ENCODE measurements at regions not wholly inside any gene's neighbourhood (a gene's known extent, or its start where the extent isn't known, plus 50 kb on each side); places are given as distances from the start of the nearest gene placed in this dataset.

- Mint-ChIP-seq H3K9me3 (ENCODE audit: unreplicated experiment) (no peaks in the 10 kb centered on the region), H3K4me3 (ENCODE audit: unreplicated experiment) (no peak overlapping the region), H3K36me3 (ENCODE audit: low read depth, unreplicated experiment) (no peaks in the 10 kb centered on the region), H3K27me3 (ENCODE audit: unreplicated experiment) (peaks cover 2% of the 10 kb centered on the region), H3K27ac (ENCODE audit: unreplicated experiment) (no peak overlapping the region), H3K4me1 (ENCODE audit: unreplicated experiment) (no peaks in the 10 kb centered on the region)
- DNase-seq (ENCODE audit: low spot score), result no peak
- TF ChIP-seq CTCF (IDR thresholded peaks at IDR 0.05; ENCODE audit: unreplicated experiment), result no peak
Measured at GRCh38 chr4:4719436-4719835, 140.0 kb upstream of the MSX1 start.

- Mint-ChIP-seq H3K9me3 (ENCODE audit: unreplicated experiment) (no peaks in the 10 kb centered on the region), H3K4me1 (ENCODE audit: unreplicated experiment) (no peaks in the 10 kb centered on the region), H3K27me3 (ENCODE audit: unreplicated experiment) (peaks cover 2% of the 10 kb centered on the region), H3K36me3 (ENCODE audit: low read depth, unreplicated experiment) (no peaks in the 10 kb centered on the region), H3K4me3 (ENCODE audit: unreplicated experiment) (no peak overlapping the region), H3K27ac (ENCODE audit: unreplicated experiment) (no peak overlapping the region)
- DNase-seq (ENCODE audit: low spot score), result no peak
- TF ChIP-seq CTCF (IDR thresholded peaks at IDR 0.05; ENCODE audit: unreplicated experiment), result no peak
Measured at GRCh38 chr4:4717692-4718091, 141.8 kb upstream of the MSX1 start.

- H3K9me3 Mint-ChIP-seq (ENCODE audit: unreplicated experiment), result no peaks in the 10 kb centered on the region
- no peaks in the 10 kb centered on the region for H3K36me3 Mint-ChIP-seq (ENCODE audit: low read depth, unreplicated experiment)
- no peaks in the 10 kb centered on the region for H3K4me1 Mint-ChIP-seq (ENCODE audit: unreplicated experiment)
- no peak for TF ChIP-seq CTCF (IDR thresholded peaks at IDR 0.05; ENCODE audit: unreplicated experiment)
- H3K27ac Mint-ChIP-seq (ENCODE audit: unreplicated experiment), result no peak overlapping the region
- no peak overlapping the region for H3K4me3 Mint-ChIP-seq (ENCODE audit: unreplicated experiment)
- DNase-seq (ENCODE audit: low spot score), result no peak
- peaks cover 2% of the 10 kb centered on the region for H3K27me3 Mint-ChIP-seq (ENCODE audit: unreplicated experiment)
Measured at GRCh38 chr4:4714331-4714730, 145.1 kb upstream of the MSX1 start.

GRCh38 chr4:4712800-4713528, 146.5 kb upstream of the MSX1 start:
- H3K4me3 Mint-ChIP-seq (ENCODE audit: unreplicated experiment), result no peak overlapping the region
- H3K4me1 Mint-ChIP-seq (ENCODE audit: unreplicated experiment), result no peaks in the 10 kb centered on the region

More at GRCh38 chr4:4712800-4713528, 146.5 kb upstream of the MSX1 start:
- Mint-ChIP-seq H3K27me3 (ENCODE audit: unreplicated experiment) (no peaks in the 10 kb centered on the region), H3K36me3 (ENCODE audit: low read depth, unreplicated experiment) (no peaks in the 10 kb centered on the region), H3K27ac (ENCODE audit: unreplicated experiment) (no peak overlapping the region), H3K9me3 (ENCODE audit: unreplicated experiment) (no peaks in the 10 kb centered on the region)
- DNase-seq (ENCODE audit: low spot score), result no peak
- no peak for TF ChIP-seq CTCF (IDR thresholded peaks at IDR 0.05; ENCODE audit: unreplicated experiment)
